SK-N-SH (cell line): ENCODE measurements at regions not wholly inside any gene's neighbourhood (a gene's known extent, or its start where the extent isn't known, plus 50 kb on each side); places are given as distances from the start of the nearest gene placed in this dataset.

ENCODE experiments used
- CHD2 ChIP-seq: fragments of 150-350 bp; IDR thresholded peaks from 2 replicates; pipeline ENCODE4 v1.6.1; 2018; ENCODE audit warnings: low read length; ENCODE audit not compliant: partially characterized antibody
- CTCF ChIP-seq: fragments of 200-600 bp; sonication (generic); IDR thresholded peaks from 2 replicates; pipeline ENCODE4 v1.6.1; 2017; ENCODE audit warnings: antibody characterized with exemption, mild to moderate bottlenecking, moderate library complexity
- EP300 ChIP-seq, 2 experiments: IDR thresholded peaks; 2 replicates each; pipeline versions ENCODE4 v1.4.0 to v1.6.1; 2012; ENCODE audit warnings: borderline replicate concordance in 1 of 2, low read depth in 1 of 2, low read length in 1 of 2
- EZH2phosphoT487 ChIP-seq: fragments of 200-600 bp; sonication (generic); IDR thresholded peaks from 2 replicates; pipeline ENCODE4 v1.6.1; 2017; ENCODE audit warnings: low read depth, mixed run types, mild to moderate bottlenecking, antibody characterized with exemption, moderate library complexity, borderline replicate concordance
- JUND ChIP-seq: IDR thresholded peaks from 2 replicates; pipeline ENCODE4 v1.4.0; 2012
- NFIC ChIP-seq: IDR thresholded peaks from 2 replicates; pipeline ENCODE4 v1.4.0; 2012; ENCODE audit warnings: borderline replicate concordance
- PBX3 ChIP-seq: IDR thresholded peaks from 2 replicates; pipeline ENCODE4; 2012
- POLR2AphosphoS5 ChIP-seq: IDR thresholded peaks from 2 replicates; pipeline ENCODE4 v1.6.1; 2012; ENCODE audit warnings: low read depth, low read length
- SIN3A ChIP-seq: IDR thresholded peaks from 2 replicates; pipeline ENCODE4 v1.6.1; 2012; ENCODE audit warnings: low read depth, mild to moderate bottlenecking, low read length, moderate library complexity, borderline replicate concordance
- YY1 ChIP-seq: IDR thresholded peaks from 2 replicates; pipeline ENCODE4 v1.4.0; 2012; ENCODE audit warnings: low read depth, mild to moderate bottlenecking

- TF ChIP-seq NFIC (no peak), EP300 (IDR thresholded peaks at IDR 0.05; ENCODE audit: borderline replicate concordance in 1 of 2, low read depth in 1 of 2, low read length in 1 of 2) (no peak), JUND (no peak), SIN3A (no peak), CTCF (no peak), EZH2phosphoT487 (no peak), YY1 (no peak), PBX3 (no peak), CHD2 (no peak), POLR2AphosphoS5 (no peak)
Observed at GRCh38 chr9:135277219-135278201, 190.0 kb downstream of the OLFM1 start.
